ENCODE measurements at regions not wholly inside any gene's neighbourhood (a gene's known extent, or its start where the extent isn't known, plus 50 kb on each side); places are given as distances from the start of the nearest gene placed in this dataset.

DNA sequence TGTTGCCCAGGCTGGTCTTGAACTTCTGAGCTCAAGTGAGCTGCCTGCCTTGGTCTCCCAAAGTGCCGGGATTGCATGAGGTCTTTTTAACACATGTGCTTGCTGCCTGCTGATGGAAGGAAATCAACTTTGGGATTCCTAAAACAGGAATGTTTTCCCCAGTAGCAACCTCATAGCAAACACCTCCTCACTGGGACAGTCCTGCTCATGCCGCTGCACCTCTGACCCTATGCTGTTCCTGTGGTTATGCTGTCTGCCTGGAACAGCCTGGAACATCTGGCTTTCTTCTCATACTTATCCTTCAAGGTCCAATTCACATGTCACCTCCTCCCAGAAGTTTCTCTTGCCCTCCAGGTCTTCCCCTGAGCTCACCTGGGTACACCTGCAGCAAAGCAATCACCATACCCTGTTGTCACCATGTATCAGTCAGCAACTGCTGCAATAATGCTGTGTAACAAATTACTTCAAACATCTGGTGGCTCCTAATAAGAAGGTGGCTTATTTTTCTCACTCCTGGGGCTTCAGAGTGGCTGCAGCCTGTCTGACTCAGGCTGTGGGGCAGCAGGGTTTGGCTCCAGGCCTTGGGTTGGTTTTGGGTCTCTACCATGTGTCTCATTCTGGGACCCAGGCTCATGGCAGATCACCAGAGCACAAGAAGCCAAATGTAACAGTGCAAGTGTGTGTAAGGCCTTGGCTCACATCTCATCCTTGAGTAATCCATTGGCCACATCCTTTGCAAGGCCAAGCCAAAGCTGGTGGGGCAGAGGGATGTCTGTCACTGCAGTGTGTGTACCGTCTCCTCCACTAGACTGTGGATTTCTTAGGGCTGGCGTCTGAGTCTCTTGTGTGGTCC, 59.4 kb upstream of the SORCS2 start:
- Mint-ChIP-seq H3K36me3 (no peaks in the 10 kb centered on the region), H3K27ac (peak overlapping the region in 1 of 7 donors; percentile 45), H3K4me1 (no peaks in the 10 kb centered on the region), H3K4me3 (no peak overlapping the region), H3K27me3 (ENCODE audit: low read depth in 3 of 3) (peaks cover 0 to 5% (median 4%) of the 10 kb centered on the region in 3 donors), H3K9me3 (peaks cover 3 to 11% (median 7%) of the 10 kb centered on the region in 7 donors)
- Histone ChIP-seq H2AFZ (ENCODE audit: insufficient read depth, low read depth, low read length, poor library complexity, severe bottlenecking) (no peak overlapping the region), H3K36me3 (replicated peaks in 1 of 2; ENCODE audit: control insufficient read depth in 1 of 2, insufficient read depth in 2 of 2, low read length in 2 of 2) (no peaks in the 10 kb centered on the region), H3K4me1 (ENCODE audit: control insufficient read depth in 1 of 2, insufficient read depth in 2 of 2, low read length in 2 of 2) (no peaks in the 10 kb centered on the region), H3K4me2 (replicated peaks; ENCODE audit: extremely low read depth, low read length, poor library complexity, severe bottlenecking) (no peak overlapping the region), H3K9ac (ENCODE audit: insufficient read depth, low read length, poor library complexity, severe bottlenecking) (no peak overlapping the region), H3K79me2 (ENCODE audit: insufficient read depth, low read length) (no peaks in the 10 kb centered on the region), H3K9me3 (replicated peaks in 1 of 2; ENCODE audit: control insufficient read depth in 1 of 2, insufficient read depth in 1 of 2, low read length in 2 of 2) (peaks cover 7 to 8% of the 10 kb centered on the region in 2 donors), H3K4me3 (replicated peaks in 1 of 3; ENCODE audit: low read depth in 2 of 3, low read length in 3 of 3) (no peak overlapping the region), H3K27ac (ENCODE audit: low read depth in 1 of 2, low read length in 2 of 2) (no peak overlapping the region), H4K20me1 (ENCODE audit: insufficient read depth, low read length) (no peaks in the 10 kb centered on the region), H3K27me3 (ENCODE audit: control insufficient read depth in 2 of 2, insufficient read depth in 2 of 2, low read length in 2 of 2) (no peaks in the 10 kb centered on the region)
- intact Hi-C loops (cut with micrococcal nuclease): no loop called here
- WGBS (ENCODE audit: insufficient coverage): 97% methylated on average over 3 of the region's 4 CpGs
- no peak for DNase-seq
- no peak for TF ChIP-seq CTCF (IDR thresholded peaks at IDR 0.05)

DNA sequence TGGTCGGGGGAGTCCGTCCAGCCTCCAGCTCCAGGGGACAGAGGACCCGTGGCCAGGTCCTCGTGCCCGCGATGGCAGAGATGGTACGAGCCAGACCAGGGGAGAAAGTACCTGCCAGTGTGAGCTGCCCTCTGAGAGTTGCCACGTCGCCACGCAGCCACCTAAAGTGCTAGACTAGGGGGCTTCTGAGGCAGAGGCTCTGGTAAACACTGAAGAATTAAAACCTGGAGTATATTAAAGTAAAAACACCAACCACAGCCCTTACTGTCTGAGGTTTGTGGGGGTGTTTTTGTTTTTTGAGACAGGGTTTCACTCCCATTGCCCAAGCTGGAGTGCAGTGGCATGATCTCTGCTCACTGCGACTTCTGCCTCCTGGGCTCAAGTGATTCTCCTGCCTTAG, 60.1 kb upstream of the SORCS2 start:
- Mint-ChIP-seq H3K4me1 (no peaks in the 10 kb centered on the region), H3K4me3 (no peak overlapping the region), H3K27me3 (ENCODE audit: low read depth in 3 of 3) (peaks cover 0 to 5% (median 5%) of the 10 kb centered on the region in 3 donors), H3K9me3 (peaks cover 3 to 11% (median 7%) of the 10 kb centered on the region in 7 donors), H3K27ac (no peak overlapping the region), H3K36me3 (no peaks in the 10 kb centered on the region)
- H4K20me1 ChIP-seq (ENCODE audit: insufficient read depth, low read length): no peaks in the 10 kb centered on the region
- H3K79me2 ChIP-seq (ENCODE audit: insufficient read depth, low read length): no peaks in the 10 kb centered on the region
- no peak overlapping the region for H2AFZ ChIP-seq (ENCODE audit: insufficient read depth, low read depth, low read length, poor library complexity, severe bottlenecking)
- H3K27ac ChIP-seq (ENCODE audit: low read depth in 1 of 2, low read length in 2 of 2): no peak overlapping the region
- no peak overlapping the region for H3K9ac ChIP-seq (ENCODE audit: insufficient read depth, low read length, poor library complexity, severe bottlenecking)
- no peaks in the 10 kb centered on the region for H3K36me3 ChIP-seq (replicated peaks in 1 of 2; ENCODE audit: control insufficient read depth in 1 of 2, insufficient read depth in 2 of 2, low read length in 2 of 2)
- peaks cover 7 to 8% of the 10 kb centered on the region in 2 donors for H3K9me3 ChIP-seq (replicated peaks in 1 of 2; ENCODE audit: control insufficient read depth in 1 of 2, insufficient read depth in 1 of 2, low read length in 2 of 2)
- H3K27me3 ChIP-seq (ENCODE audit: control insufficient read depth in 2 of 2, insufficient read depth in 2 of 2, low read length in 2 of 2): no peaks in the 10 kb centered on the region
- DNase-seq: no peak
- H3K4me3 ChIP-seq (replicated peaks in 1 of 3; ENCODE audit: low read depth in 2 of 3, low read length in 3 of 3): no peak overlapping the region
- TF ChIP-seq CTCF (IDR thresholded peaks at IDR 0.05): no peak
- H3K4me2 ChIP-seq (replicated peaks; ENCODE audit: extremely low read depth, low read length, poor library complexity, severe bottlenecking): no peak overlapping the region
- WGBS (ENCODE audit: insufficient coverage): 81% methylated on average over 8 of the region's 11 CpGs
- no peaks in the 10 kb centered on the region for H3K4me1 ChIP-seq (ENCODE audit: control insufficient read depth in 1 of 2, insufficient read depth in 2 of 2, low read length in 2 of 2)
- intact Hi-C loops (cut with micrococcal nuclease): no loop called here
